ENCODE measurements at regions not wholly inside any gene's neighbourhood (a gene's known extent, or its start where the extent isn't known, plus 50 kb on each side); places are given as distances from the start of the nearest gene placed in this dataset.

GRCh38 chr1:98493469-98493868, 168.1 kb upstream of the SNX7 start:
- intact Hi-C loops (cut with DNase I): no loop called here
- no peak for ATAC-seq

GRCh38 chr1:98490099-98490498, 171.4 kb upstream of the SNX7 start:
- intact Hi-C loops (cut with DNase I): no loop called here
- DNase-seq (ENCODE audit: missing footprints) (no peak), ATAC-seq (no peak)

More at GRCh38 chr1:98493469-98493868, 168.1 kb upstream of the SNX7 start:
- no peak for DNase-seq (ENCODE audit: missing footprints)

DNA sequence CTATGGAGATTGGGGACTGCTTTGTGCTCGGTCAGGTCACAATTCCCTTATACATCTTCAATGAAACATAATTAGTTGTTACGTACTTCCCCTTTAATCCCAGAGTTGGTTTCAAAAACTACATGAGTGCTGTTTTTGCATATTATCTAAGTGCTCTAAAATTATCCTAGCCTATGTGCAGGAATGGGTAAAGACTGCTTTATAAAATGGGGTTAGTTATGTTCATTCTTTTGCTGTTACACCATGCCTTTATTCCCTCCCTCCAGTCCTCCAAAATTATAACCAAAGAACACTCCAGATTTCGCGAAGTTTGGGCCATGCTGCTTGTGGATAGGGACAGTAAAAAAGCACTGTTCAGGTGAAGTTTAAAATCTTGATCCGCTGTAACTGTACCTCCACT, 173.9 kb upstream of the SNX7 start:
- DNase-seq (ENCODE audit: missing footprints) (no peak), ATAC-seq (no peak)
- intact Hi-C loops (cut with DNase I): no loop called here

DNA sequence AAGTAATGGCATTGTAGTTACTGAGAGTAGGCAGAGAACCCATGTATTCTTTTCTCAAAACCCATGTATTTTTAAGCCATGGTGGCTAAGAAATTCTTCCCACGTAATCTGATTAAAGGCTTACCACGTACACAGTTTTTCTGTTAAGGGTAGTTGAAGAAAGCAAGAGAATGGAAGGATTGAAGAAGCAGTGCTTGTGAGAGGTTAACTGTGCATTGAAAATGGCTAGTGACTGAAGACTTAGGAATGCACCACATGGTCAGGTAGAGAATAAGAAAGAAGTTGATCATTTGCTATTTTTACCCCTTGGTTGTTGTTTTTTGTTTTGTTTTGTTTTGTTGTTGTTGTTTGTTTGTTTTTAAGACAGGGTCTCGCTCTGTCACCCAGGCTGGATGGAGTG, 178.9 kb upstream of the SNX7 start:
- ATAC-seq (no peak), DNase-seq (ENCODE audit: missing footprints) (no peak)
- intact Hi-C loops (cut with DNase I): no loop called here

- no peak for ATAC-seq
Measured at GRCh38 chr1:98480271-98480670, 181.2 kb upstream of the SNX7 start.

DNA sequence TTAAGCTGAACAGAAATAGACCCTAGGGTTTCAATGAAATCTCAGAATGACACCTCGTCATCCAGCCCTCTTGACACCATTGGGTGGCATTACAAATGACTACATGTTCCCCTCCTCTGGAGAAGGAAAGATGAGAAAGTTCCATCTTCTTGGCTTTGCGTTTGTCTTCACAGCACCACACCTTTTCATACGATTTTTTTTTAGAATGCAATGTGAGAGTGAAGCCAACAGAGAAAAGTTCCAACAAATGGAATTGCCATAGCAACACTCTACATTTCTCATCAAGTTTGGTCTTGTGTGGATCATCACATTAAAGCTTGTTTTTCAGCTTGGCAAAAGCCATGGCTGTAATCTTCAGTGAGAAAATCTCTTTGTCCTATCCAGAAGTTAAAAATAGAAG, 183.4 kb upstream of the SNX7 start:
- intact Hi-C loops (cut with DNase I): no loop called here

More at GRCh38 chr1:98480271-98480670, 181.2 kb upstream of the SNX7 start:
- no peak for DNase-seq (ENCODE audit: missing footprints)
- intact Hi-C loops (cut with DNase I): no loop called here

DNA sequence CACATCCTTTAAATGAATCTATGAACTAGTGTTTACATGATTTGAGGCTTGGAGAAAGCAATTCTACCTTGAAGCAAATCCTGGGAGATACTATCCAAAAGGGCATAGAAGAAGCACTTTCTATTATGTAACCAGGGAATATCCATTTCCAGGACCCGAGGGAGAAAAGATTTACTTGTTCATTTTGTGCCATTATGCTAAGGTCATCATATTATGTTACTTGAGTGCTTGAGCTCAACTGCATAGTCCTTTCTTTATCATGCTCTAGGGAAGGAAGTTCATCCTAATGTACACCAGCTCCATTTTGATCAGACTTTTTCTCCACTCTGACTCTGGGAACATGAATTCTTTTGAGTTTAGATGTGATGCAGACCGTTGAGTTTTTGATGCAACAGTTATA, 188.6 kb upstream of the SNX7 start:
- intact Hi-C loops (cut with DNase I): no loop called here
- no peak for ATAC-seq
- no peak for DNase-seq (ENCODE audit: missing footprints)

More for the DNA sequence above, 183.4 kb upstream of the SNX7 start:
- no peak for ATAC-seq
- no peak for DNase-seq (ENCODE audit: missing footprints)

DNA sequence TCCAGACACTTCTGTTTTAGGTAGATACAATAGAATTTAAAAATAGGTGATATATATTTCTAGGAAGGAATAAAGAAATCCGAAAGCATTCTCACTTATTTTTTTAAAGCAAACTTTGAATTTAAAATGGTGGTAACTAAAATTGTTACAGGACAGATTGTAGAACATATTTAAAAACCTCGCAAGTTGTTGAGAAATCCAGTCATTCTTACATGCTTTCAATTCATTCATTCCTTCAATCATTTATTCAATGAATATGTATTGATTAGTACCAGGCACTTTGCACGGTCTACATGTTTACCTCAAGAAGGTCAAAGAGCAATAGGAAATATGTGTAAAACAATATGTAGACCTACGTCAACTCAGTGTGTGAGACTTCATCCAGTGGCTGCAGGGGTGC, 189.9 kb upstream of the SNX7 start:
- ATAC-seq (no peak), DNase-seq (ENCODE audit: missing footprints) (no peak)
- intact Hi-C loops (cut with DNase I): no loop called here

DNA sequence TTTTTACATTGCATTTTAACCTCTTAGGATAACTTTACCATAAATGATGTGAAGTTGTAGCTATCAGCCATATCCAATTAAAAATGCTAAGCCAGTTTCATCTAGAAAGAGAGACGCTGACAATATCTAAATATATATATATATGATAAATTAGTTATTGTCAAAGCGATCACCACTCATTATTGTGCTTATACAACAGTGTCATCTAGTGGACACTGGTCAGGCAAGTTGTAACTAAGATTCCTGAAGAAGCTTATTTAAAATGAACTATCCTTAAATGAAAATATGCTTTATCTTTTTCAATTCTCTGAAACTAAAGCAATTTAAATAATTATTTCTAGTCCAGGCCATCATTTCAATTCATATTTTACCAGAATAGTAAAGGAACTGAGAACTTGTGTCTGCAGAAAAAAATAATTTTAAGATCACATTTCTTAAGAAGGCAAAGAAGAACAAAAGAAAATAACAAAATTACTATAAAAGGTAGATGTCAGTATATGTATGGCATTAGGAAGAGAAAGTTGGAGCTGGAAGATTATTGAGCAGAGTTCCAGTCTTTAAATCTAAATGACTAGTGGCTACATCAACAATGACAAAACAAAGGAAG, 193.3 kb upstream of the SNX7 start:
- no peak for DNase-seq (ENCODE audit: missing footprints)
- intact Hi-C loops (cut with DNase I): loop anchor here (10.0 kb wide), 1 partner anchor 1503 kb away; no protein-coding TSS in a partner anchor
- ATAC-seq: no peak

- ATAC-seq (no peak), DNase-seq (ENCODE audit: missing footprints) (no peak)
- intact Hi-C loops (cut with DNase I): loop anchor here (10.0 kb wide), 1 partner anchor 1503 kb away; no protein-coding TSS in a partner anchor
Measured at GRCh38 chr1:98467586-98467985, 193.9 kb upstream of the SNX7 start.

DNA sequence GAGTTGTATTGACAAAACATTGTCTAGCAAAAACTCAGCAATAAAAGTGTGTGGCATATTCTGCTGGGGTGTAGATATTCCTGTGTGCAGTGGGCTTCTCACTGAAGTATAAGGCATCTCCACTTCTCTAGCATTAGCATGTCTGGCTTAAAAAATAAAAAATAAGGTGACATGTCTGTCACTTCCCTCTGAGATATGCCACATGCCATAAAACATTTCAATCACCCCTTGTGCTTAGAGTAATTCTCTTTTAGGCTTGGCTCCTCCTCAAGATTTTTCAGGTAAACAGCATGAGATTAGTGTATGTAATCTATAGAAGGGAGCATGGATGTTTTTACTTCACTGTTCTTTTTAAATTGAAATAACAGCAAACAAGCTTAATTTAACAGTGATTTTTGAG, 194.4 kb upstream of the SNX7 start:
- DNase-seq (ENCODE audit: missing footprints): no peak
- no peak for ATAC-seq
- intact Hi-C loops (cut with DNase I): loop anchor here (10.0 kb wide), 1 partner anchor 1502 kb away; no protein-coding TSS in a partner anchor

- ATAC-seq: no peak
- intact Hi-C loops (cut with DNase I): loop anchor here (10.0 kb wide), 1 partner anchor 1497 kb away; no protein-coding TSS in a partner anchor
- DNase-seq (ENCODE audit: missing footprints): no peak
Measured at GRCh38 chr1:98461873-98462385, 199.6 kb upstream of the SNX7 start.

DNA sequence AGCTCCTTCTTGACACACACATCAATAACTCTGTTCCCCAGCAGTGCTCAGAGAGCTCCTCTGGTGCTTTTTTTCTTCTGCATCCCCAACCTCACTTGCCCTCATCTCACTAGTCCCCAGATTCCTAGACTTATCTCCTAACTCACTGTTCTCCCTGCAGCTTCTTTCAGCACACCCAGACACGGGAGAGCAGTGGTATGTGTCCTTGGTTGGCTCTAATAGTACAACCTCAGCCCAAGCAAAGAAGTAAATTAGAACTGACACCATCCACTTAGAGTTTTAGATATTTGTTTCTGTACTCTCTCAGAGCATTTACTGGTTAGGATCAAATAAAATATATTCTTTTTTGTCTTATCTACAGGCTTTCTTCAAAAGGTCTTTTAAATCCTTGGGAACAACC, 201.4 kb upstream of the SNX7 start:
- intact Hi-C loops (cut with DNase I): loop anchor here (10.0 kb wide), 1 partner anchor 1495 kb away; no protein-coding TSS in a partner anchor
- no peak for ATAC-seq

DNA sequence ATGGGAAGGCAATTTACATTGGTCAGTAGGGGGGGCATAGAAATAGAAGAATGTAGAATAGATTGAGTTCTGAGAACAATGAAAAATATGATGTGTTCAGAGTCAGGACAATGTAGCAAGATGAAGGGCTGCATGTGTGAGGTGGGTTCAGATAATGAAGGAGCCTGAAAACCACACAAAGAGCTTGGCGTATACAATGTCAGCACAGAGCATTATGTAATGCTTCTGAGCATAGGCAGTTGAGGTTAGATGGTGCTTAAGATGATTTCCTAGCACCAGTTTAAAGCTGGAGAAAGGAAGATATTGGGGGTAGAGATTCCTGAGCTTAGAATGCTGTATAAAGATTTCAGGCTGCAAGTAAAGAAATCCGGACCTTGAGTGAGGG, 202.0 kb upstream of the SNX7 start:
- intact Hi-C loops (cut with DNase I): no loop called here
- DNase-seq (ENCODE audit: missing footprints): no peak
- no peak for ATAC-seq

More for the DNA sequence above, 201.4 kb upstream of the SNX7 start:
- DNase-seq (ENCODE audit: missing footprints): no peak

GRCh38 chr1:98458511-98459485, 202.7 kb upstream of the SNX7 start:
- intact Hi-C loops (cut with DNase I): no loop called here
- DNase-seq (ENCODE audit: missing footprints): no peak
- ATAC-seq: no peak

DNA sequence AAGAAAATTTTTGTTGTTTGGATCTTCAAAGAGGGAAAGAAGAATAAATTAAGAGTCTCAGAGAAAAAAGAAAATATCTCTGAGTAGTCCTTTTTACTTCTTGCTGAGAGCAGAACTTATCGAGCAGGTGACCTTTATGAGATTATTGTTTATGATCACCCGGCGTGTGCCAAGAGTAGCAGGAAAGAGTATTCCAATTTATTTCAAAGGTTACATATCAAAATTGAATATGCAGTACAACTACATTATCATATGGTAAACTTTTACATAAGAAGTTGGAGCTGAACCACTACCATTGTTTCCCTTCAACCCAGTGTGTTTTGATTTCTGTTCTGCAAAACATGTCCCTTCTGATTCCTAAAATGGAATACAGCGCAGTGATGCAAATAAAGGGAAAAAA, 204.3 kb upstream of the SNX7 start:
- no peak for DNase-seq (ENCODE audit: missing footprints)
- intact Hi-C loops (cut with DNase I): no loop called here
- ATAC-seq: no peak

- intact Hi-C loops (cut with DNase I): no loop called here
- no peak for ATAC-seq
- DNase-seq (ENCODE audit: missing footprints): no peak
Measured at GRCh38 chr1:98454666-98455065, 206.9 kb upstream of the SNX7 start.

DNA sequence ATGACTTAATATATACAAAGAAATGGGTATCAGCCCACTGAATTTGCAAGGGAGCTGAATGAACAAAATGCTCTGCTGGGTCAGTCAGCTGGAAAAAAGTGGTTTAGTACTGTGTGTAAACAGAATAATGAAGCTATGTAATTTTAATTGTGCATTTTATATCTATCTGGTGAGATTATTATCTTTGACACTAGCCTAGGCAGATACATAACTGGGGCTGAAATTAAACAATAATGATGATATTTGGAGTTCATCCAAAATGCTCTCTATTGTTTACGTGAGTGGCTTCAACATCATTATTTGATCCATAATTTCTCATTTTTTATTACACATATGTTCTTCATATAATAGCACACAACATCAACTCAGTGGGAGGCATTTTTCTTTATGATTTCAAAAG, 208.5 kb upstream of the SNX7 start:
- DNase-seq (ENCODE audit: missing footprints): no peak
- ATAC-seq: no peak
- intact Hi-C loops (cut with DNase I): no loop called here

GRCh38 chr1:98452162-98452561, 209.4 kb upstream of the SNX7 start:
- intact Hi-C loops (cut with DNase I): no loop called here
- DNase-seq (ENCODE audit: missing footprints) (no peak), ATAC-seq (no peak)

DNA sequence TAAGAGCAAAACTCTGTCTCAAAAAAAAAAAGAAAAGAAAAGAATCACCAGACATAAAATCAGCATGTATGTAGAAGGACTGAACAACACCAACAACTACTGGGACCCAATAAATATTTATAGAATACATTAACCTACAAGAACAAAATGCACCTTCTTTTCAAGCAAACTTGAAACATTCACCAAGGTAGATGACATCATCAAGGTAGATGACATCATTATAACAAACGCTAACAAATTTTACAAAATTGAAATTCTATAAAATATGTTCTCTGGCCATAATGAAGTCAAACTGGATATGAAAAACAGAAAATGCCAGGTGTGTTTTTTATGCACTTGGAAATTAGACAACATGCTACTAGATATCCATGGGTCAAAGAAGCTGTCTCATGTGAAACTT, 220.2 kb upstream of the SNX7 start:
- intact Hi-C loops (cut with DNase I): no loop called here
- no peak for DNase-seq (ENCODE audit: missing footprints)
- ATAC-seq: no peak

All from Right ventricle myocardium inferior (tissue), 1 donor.